ENCODE measurements at regions not wholly inside any gene's neighbourhood (a gene's known extent, or its start where the extent isn't known, plus 50 kb on each side); places are given as distances from the start of the nearest gene placed in this dataset.

DNA sequence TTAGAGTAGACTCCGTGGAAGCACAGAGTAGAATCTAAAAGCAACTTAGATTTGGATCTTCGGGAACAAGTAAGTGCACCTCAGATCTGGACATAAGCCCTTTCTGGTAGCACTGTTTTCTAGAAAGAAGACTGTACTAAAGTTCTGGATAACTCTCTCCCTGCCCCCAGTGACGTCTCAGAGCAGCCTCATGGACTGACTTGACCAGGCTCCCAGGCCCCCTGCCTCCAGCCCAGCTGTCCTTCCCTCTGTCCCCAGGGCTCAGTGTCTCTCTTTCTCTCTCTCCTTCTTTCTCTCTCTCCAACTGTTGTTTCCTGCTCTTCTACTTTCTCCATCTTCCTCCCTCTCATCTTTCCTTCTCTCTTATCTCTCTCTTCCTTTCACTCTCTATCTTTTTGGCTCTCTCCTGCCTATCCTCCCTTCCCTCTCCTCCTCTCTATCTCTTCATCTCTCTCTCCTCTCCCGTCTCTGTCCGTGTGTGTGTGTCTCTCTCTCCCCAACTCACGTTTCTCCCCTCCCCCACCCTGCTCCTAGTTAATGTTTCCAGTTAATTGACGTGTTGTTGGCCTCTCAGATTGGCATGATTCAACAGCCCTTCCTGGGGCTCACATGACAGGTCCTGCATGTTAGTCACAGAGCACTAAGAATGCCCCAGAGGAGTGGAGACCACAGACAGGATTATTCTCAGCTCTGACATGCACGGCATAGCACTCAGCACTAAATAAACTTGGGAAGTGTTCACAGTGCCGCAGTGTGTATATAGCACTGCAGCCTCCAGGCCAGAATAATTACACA, 180.4 kb upstream of the FOXQ1 start:
- Histone ChIP-seq H3K4me1 (ENCODE audit: insufficient read depth, low read length) (no peaks in the 10 kb centered on the region), H3K9me3 (ENCODE audit: insufficient read depth, low read length, severe bottlenecking) (no peaks in the 10 kb centered on the region), H3K9ac (ENCODE audit: low read depth, low read length) (no peak overlapping the region), H3K4me3 (ENCODE audit: low read depth in 1 of 2, low read length in 2 of 2) (no peak overlapping the region), H3K79me2 (ENCODE audit: insufficient read depth, low read length) (no peaks in the 10 kb centered on the region), H4K20me1 (ENCODE audit: insufficient read depth, low read length) (no peaks in the 10 kb centered on the region), H3K4me2 (ENCODE audit: insufficient read depth, low read length) (no peak overlapping the region), H2AFZ (ENCODE audit: low read depth, low read length) (no peak overlapping the region), H3K27me3 (ENCODE audit: insufficient read depth, low read length, poor library complexity) (no peaks in the 10 kb centered on the region), H3K36me3 (ENCODE audit: insufficient read depth, low read length) (no peaks in the 10 kb centered on the region), H3K27ac (ENCODE audit: low read length) (no peak overlapping the region)
- ATAC-seq (ENCODE audit: insufficient read depth, low read depth) (no peak), DNase-seq (no peak)
- TF ChIP-seq EZH2 (IDR thresholded peaks at IDR 0.05; ENCODE audit: borderline replicate concordance, low read depth, low read length, severe bottlenecking) = no peak
- TF ChIP-seq, protein P1, sequence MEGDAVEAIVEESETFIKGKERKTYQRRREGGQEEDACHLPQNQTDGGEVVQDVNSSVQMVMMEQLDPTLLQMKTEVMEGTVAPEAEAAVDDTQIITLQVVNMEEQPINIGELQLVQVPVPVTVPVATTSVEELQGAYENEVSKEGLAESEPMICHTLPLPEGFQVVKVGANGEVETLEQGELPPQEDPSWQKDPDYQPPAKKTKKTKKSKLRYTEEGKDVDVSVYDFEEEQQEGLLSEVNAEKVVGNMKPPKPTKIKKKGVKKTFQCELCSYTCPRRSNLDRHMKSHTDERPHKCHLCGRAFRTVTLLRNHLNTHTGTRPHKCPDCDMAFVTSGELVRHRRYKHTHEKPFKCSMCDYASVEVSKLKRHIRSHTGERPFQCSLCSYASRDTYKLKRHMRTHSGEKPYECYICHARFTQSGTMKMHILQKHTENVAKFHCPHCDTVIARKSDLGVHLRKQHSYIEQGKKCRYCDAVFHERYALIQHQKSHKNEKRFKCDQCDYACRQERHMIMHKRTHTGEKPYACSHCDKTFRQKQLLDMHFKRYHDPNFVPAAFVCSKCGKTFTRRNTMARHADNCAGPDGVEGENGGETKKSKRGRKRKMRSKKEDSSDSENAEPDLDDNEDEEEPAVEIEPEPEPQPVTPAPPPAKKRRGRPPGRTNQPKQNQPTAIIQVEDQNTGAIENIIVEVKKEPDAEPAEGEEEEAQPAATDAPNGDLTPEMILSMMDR (IDR thresholded peaks at IDR 0.05; ENCODE audit: borderline replicate concordance, extremely low read depth, low read length, poor library complexity, severe bottlenecking) = no peak

DNA sequence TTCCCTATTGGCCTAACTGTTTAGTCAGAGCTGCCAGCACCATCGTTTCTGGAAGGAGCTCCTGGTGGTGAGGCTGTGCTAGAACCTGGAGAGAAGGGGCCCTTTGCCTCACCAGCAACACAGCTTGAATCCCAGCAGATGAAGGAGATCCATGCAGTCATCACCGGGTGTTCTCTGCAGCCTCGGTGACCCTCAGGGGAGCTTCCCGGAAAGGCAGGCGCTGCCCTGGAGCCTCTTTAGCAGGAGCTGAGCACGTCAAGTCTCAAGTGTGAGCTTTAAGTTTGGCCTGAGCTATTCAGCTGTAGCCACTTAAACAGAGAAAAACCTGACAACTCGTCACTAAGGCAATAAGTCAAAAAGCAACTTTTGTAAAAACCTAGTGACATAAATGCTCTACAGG, 181.2 kb upstream of the FOXQ1 start:
- no peak for TF ChIP-seq EZH2 (IDR thresholded peaks at IDR 0.05; ENCODE audit: borderline replicate concordance, low read depth, low read length, severe bottlenecking)
- TF ChIP-seq, protein P1 (IDR thresholded peaks at IDR 0.05; ENCODE audit: borderline replicate concordance, extremely low read depth, low read length, poor library complexity, severe bottlenecking) = no peak
- Histone ChIP-seq H3K27ac (ENCODE audit: low read length) (no peak overlapping the region), H3K4me3 (ENCODE audit: low read depth in 1 of 2, low read length in 2 of 2) (no peak overlapping the region), H2AFZ (ENCODE audit: low read depth, low read length) (no peak overlapping the region), H3K9ac (ENCODE audit: low read depth, low read length) (no peak overlapping the region), H3K4me2 (ENCODE audit: insufficient read depth, low read length) (no peak overlapping the region), H4K20me1 (ENCODE audit: insufficient read depth, low read length) (no peaks in the 10 kb centered on the region), H3K36me3 (ENCODE audit: insufficient read depth, low read length) (no peaks in the 10 kb centered on the region), H3K27me3 (ENCODE audit: insufficient read depth, low read length, poor library complexity) (no peaks in the 10 kb centered on the region), H3K79me2 (ENCODE audit: insufficient read depth, low read length) (no peaks in the 10 kb centered on the region), H3K4me1 (ENCODE audit: insufficient read depth, low read length) (no peaks in the 10 kb centered on the region), H3K9me3 (ENCODE audit: insufficient read depth, low read length, severe bottlenecking) (no peaks in the 10 kb centered on the region)
- ATAC-seq (ENCODE audit: insufficient read depth, low read depth) (no peak), DNase-seq (no peak)

DNA sequence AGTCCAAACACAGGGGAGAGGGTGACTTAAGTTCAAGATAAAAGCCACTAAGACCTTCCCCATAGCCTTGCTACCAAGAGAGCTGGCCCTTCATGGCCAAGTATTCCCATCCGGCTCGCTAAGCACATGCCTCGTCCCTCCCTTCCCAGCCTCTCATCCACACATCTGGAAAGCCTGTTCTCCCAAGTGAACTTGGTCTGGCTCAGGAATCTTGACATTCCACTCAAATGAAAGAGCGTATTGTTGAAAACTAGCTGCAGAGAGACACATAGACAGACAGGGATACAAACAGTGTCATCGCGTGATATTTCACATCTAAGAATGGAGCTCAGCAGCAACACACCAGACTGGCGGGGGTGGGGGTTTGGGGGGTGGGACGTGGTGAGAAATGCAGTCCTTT, 182.8 kb upstream of the FOXQ1 start:
- H4K20me1 ChIP-seq (ENCODE audit: insufficient read depth, low read length) = no peaks in the 10 kb centered on the region
- H3K9me3 ChIP-seq (ENCODE audit: insufficient read depth, low read length, severe bottlenecking) = no peaks in the 10 kb centered on the region
- H3K9ac ChIP-seq (ENCODE audit: low read depth, low read length) = no peak overlapping the region
- no peak overlapping the region for H3K4me3 ChIP-seq (ENCODE audit: low read depth in 1 of 2, low read length in 2 of 2)
- DNase-seq (no peak), ATAC-seq (ENCODE audit: insufficient read depth, low read depth) (no peak)
- no peaks in the 10 kb centered on the region for H3K4me1 ChIP-seq (ENCODE audit: insufficient read depth, low read length)
- H3K79me2 ChIP-seq (ENCODE audit: insufficient read depth, low read length) = no peaks in the 10 kb centered on the region
- no peak overlapping the region for H3K27ac ChIP-seq (ENCODE audit: low read length)
- no peak overlapping the region for H2AFZ ChIP-seq (ENCODE audit: low read depth, low read length)
- H3K4me2 ChIP-seq (ENCODE audit: insufficient read depth, low read length) = no peak overlapping the region
- TF ChIP-seq, protein P1 (IDR thresholded peaks at IDR 0.05; ENCODE audit: borderline replicate concordance, extremely low read depth, low read length, poor library complexity, severe bottlenecking) = no peak
- no peak for TF ChIP-seq EZH2 (IDR thresholded peaks at IDR 0.05; ENCODE audit: borderline replicate concordance, low read depth, low read length, severe bottlenecking)
- H3K27me3 ChIP-seq (ENCODE audit: insufficient read depth, low read length, poor library complexity) = no peaks in the 10 kb centered on the region
- no peaks in the 10 kb centered on the region for H3K36me3 ChIP-seq (ENCODE audit: insufficient read depth, low read length)

Data from DND-41 (cell line).